GM10248 (cell line): ENCODE measurements at regions not wholly inside any gene's neighbourhood (a gene's known extent, or its start where the extent isn't known, plus 50 kb on each side); places are given as distances from the start of the nearest gene placed in this dataset.
A peak's percentile ranks its signal among the peaks of the same experiment; 100 is the strongest.

Experiments used
- CTCF ChIA-PET: fragments of 300-600 bp; sonication (Branson Sonifier 250); formaldehyde crosslinking; extraction: SDS; loops from one replicate; lab custom pipeline; 2021; ENCODE audit warnings: antibody characterized with exemption; lab: Yijun Ruan, JAX
- POLR2A ChIA-PET: fragments of 350-650 bp; sonication (Branson Sonifier 250); formaldehyde crosslinking; extraction: SDS; loops from one replicate; lab custom pipeline; 2020; ENCODE audit warnings: antibody characterized with exemption; lab: Yijun Ruan, JAX
- DNase-seq: peaks from one replicate; pipeline ENCODE4 v3.0.0; 2012; ENCODE audit errors: extremely low spot score
- TF ChIP-seq, protein P1 (sequence below): IDR thresholded peaks from 2 replicates; pipeline ENCODE4 v1.5.1; 2012; ENCODE audit warnings: mild to moderate bottlenecking, low read depth; ENCODE audit errors: extremely low read depth, missing control alignments, control extremely low read depth

DNA sequence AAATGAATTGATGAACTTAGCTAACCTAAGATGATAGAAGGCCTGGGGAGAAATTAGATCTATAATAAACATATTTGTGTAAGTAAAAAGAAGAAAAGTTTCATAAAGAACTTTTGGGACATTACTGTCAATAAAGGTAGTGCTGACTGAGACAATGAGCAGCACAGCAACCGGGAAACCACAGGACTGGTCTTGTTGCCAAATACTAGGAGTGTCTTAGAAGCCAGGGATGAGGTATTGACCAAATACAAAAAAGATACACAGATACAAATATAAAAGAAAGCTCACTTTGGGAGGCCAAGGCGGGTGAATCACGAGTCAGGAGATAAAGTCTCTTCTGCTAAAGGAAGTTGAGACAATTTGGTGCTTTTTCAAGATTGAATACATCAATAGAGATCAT, 362.4 kb upstream of the ZNF385D start:
- no peak for DNase-seq
- ChIA-PET CTCF (interaction anchor here (0.7 kb wide), 1 partner anchor 8 kb away, joined by 3 read pairs; no protein-coding TSS in a partner anchor), POLR2A (no interaction called here)
- TF ChIP-seq, protein P1, sequence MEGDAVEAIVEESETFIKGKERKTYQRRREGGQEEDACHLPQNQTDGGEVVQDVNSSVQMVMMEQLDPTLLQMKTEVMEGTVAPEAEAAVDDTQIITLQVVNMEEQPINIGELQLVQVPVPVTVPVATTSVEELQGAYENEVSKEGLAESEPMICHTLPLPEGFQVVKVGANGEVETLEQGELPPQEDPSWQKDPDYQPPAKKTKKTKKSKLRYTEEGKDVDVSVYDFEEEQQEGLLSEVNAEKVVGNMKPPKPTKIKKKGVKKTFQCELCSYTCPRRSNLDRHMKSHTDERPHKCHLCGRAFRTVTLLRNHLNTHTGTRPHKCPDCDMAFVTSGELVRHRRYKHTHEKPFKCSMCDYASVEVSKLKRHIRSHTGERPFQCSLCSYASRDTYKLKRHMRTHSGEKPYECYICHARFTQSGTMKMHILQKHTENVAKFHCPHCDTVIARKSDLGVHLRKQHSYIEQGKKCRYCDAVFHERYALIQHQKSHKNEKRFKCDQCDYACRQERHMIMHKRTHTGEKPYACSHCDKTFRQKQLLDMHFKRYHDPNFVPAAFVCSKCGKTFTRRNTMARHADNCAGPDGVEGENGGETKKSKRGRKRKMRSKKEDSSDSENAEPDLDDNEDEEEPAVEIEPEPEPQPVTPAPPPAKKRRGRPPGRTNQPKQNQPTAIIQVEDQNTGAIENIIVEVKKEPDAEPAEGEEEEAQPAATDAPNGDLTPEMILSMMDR: no peak

DNA sequence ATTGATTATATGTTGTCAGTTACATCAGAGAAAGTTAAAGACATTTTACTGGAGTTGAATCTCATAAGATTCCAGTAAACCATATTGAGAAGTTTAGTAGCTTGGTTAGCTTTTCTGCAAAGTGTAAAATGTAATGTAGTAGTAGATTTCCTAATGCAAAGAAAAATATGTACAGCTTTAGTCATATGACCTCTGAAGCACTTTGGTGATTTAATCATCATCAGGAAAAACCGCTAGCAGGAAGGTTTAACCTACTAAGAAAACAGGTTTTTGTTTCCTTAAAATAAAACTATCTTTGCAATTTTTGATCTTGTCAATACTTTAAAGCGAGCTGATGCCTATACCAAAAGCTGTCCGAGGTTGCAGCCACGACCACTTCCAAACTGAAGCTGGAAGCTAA, 364.6 kb upstream of the ZNF385D start:
- ChIA-PET POLR2A (no interaction called here), CTCF (interaction anchor here (0.8 to 2.8 kb wide), 4 partner anchors 8 to 27 kb away, joined by 3 to 22 read pairs (median 4); no protein-coding TSS in a partner anchor)
- DNase-seq: no peak
- TF ChIP-seq, protein P1: no peak

- POLR2A ChIA-PET: no interaction called here
- TF ChIP-seq, protein P1: no peak
- CTCF ChIA-PET: interaction anchor here (0.7 to 2.8 kb wide), 8 partner anchors 10 to 1605 kb away, joined by 3 to 22 read pairs (median 4); no protein-coding TSS in a partner anchor
- DNase-seq: no peak
Observed at GRCh38 chr3:22117091-22117490, 366.1 kb upstream of the ZNF385D start.

DNA sequence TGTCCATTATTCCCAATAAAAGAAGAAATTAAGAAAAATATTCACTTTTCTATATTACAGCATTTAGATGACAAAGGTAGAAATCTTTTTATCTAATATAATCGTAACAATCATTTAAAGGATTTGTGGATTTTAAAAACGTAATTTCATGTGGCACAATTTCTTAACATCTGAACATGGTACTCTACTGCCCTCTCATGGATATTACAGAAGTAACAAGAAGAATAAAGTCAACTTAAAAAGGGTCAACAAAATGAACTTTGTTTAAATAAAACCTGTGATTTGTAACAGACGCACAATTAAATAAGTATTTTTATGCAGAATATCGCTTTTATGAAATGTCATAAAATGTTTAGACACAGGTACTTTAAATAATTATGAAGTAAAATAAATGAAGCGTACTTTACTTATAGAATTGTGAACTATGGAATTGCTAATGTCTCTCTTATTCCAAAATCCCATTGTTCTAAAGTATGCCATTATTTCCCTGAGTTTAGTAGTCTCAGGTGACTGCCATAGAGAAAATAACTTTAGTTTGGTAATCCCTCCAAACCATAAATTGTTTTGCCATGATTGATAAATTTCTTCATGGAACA, 366.8 kb upstream of the ZNF385D start:
- TF ChIP-seq, protein P1: peak; percentile 54
- no peak for DNase-seq
- ChIA-PET POLR2A (no interaction called here), CTCF (interaction anchor here (0.8 to 2.8 kb wide), 3 partner anchors 14 to 1606 kb away, joined by 3 to 22 read pairs (median 4); no protein-coding TSS in a partner anchor)

GRCh38 chr3:22118542-22118941, 367.5 kb upstream of the ZNF385D start:
- TF ChIP-seq, protein P1: no peak
- POLR2A ChIA-PET: no interaction called here
- no peak for DNase-seq
- CTCF ChIA-PET: interaction anchor here (1.1 kb wide), 1 partner anchor 11 kb away, joined by 4 read pairs; no protein-coding TSS in a partner anchor

DNA sequence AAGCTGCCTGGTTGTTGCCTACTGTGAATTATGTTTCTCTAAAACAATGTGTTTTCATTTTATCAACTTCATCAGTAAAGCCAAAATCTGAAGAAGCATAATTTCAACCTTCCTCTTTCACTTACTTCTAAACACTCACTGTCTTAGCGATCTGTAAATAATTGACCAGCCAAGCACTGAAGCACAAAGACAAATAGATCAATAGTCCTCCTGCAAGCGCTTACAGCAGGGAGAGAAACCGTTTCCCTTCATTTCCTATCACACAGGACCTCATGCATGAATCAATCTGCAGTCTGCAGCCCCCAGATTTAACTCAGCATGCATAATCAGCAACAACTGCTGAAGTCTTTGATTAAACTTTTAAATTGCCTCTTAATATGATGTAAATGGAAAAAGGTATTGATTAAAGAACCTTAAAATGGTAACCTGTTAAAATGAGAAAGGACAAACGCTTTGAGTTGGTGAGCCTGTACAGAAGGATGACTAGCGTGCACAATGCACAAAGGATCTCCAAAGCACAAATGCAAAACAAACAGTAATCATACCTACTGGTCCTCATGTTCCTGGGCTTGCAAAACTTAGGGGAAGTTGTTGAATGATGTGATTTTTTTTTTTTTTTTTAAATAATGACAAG, 370.2 kb upstream of the ZNF385D start:
- TF ChIP-seq, protein P1: no peak
- DNase-seq: no peak
- ChIA-PET POLR2A (no interaction called here), CTCF (interaction anchor here (0.7 to 1.6 kb wide), 6 partner anchors 7 to 1610 kb away, joined by 3 to 4 read pairs (median 3); no protein-coding TSS in a partner anchor)
